ENCODE measurements at regions not wholly inside any gene's neighbourhood (a gene's known extent, or its start where the extent isn't known, plus 50 kb on each side); places are given as distances from the start of the nearest gene placed in this dataset.

- Mint-ChIP-seq H3K36me3 (ENCODE audit: low read depth, unreplicated experiment) (no peaks in the 10 kb centered on the region), H3K27me3 (ENCODE audit: low read depth, unreplicated experiment) (peaks cover 2% of the 10 kb centered on the region), H3K9me3 (ENCODE audit: unreplicated experiment) (no peaks in the 10 kb centered on the region), H3K27ac (ENCODE audit: unreplicated experiment) (no peak overlapping the region), H3K4me1 (ENCODE audit: low read depth, unreplicated experiment) (peaks cover 11% of the 10 kb centered on the region), H3K4me3 (ENCODE audit: unreplicated experiment) (no peak overlapping the region)
- Histone ChIP-seq H3K4me3 (ENCODE audit: insufficient read depth, low read depth, low read length) (no peak overlapping the region), H3K36me3 (ENCODE audit: insufficient read depth, low read length) (no peaks in the 10 kb centered on the region), H3K9ac (ENCODE audit: low read length) (no peak overlapping the region), H3K4me1 (ENCODE audit: insufficient read depth, low read length) (no peaks in the 10 kb centered on the region), H2AFZ (ENCODE audit: low read depth, low read length) (no peak overlapping the region), H3K4me2 (ENCODE audit: low read length) (no peak overlapping the region), H4K20me1 (ENCODE audit: insufficient read depth, low read length) (no peaks in the 10 kb centered on the region), H3K9me3 (ENCODE audit: insufficient read depth, low read depth, low read length) (no peaks in the 10 kb centered on the region), H3K27me3 (ENCODE audit: insufficient read depth, low read length) (no peaks in the 10 kb centered on the region), H3K27ac (ENCODE audit: low read depth, low read length) (no peak overlapping the region), H3K79me2 (ENCODE audit: insufficient read depth, low read length) (no peaks in the 10 kb centered on the region)
- no peak for TF ChIP-seq CTCF (IDR thresholded peaks at IDR 0.05; ENCODE audit: insufficient read depth, low read depth, low read length)
- TF ChIP-seq EZH2 (IDR thresholded peaks at IDR 0.05; ENCODE audit: insufficient read depth, low read length) = no peak
- DNase-seq (ENCODE audit: low read depth) (no peak), FAIRE-seq (no peak)
Measured at GRCh38 chr12:77384941-77385340, 319.6 kb upstream of the E2F7 start.

GRCh38 chr12:77382096-77382742 is 316.9 kb upstream of the E2F7 start:
- H3K9me3 Mint-ChIP-seq (ENCODE audit: unreplicated experiment) = no peaks in the 10 kb centered on the region
- no peak for FAIRE-seq

More at GRCh38 chr12:77382096-77382742, 316.9 kb upstream of the E2F7 start:
- H3K4me1 ChIP-seq (ENCODE audit: insufficient read depth, low read length) = no peaks in the 10 kb centered on the region
- peaks cover 2% of the 10 kb centered on the region for H3K27me3 Mint-ChIP-seq (ENCODE audit: low read depth, unreplicated experiment)
- no peaks in the 10 kb centered on the region for H3K36me3 ChIP-seq (ENCODE audit: insufficient read depth, low read length)
- H3K4me2 ChIP-seq (ENCODE audit: low read length) = no peak overlapping the region
- H3K36me3 Mint-ChIP-seq (ENCODE audit: low read depth, unreplicated experiment) = no peaks in the 10 kb centered on the region
- no peaks in the 10 kb centered on the region for H3K27me3 ChIP-seq (ENCODE audit: insufficient read depth, low read length)
- H3K9me3 ChIP-seq (ENCODE audit: insufficient read depth, low read depth, low read length) = no peaks in the 10 kb centered on the region
- H2AFZ ChIP-seq (ENCODE audit: low read depth, low read length) = no peak overlapping the region
- no peak for TF ChIP-seq CTCF (IDR thresholded peaks at IDR 0.05; ENCODE audit: insufficient read depth, low read depth, low read length)
- no peak overlapping the region for H3K9ac ChIP-seq (ENCODE audit: low read length)
- H3K4me3 ChIP-seq (ENCODE audit: insufficient read depth, low read depth, low read length) = no peak overlapping the region
- no peak overlapping the region for H3K27ac ChIP-seq (ENCODE audit: low read depth, low read length)
- DNase-seq (ENCODE audit: low read depth) = no peak
- no peaks in the 10 kb centered on the region for H3K79me2 ChIP-seq (ENCODE audit: insufficient read depth, low read length)
- H3K27ac Mint-ChIP-seq (ENCODE audit: unreplicated experiment) = no peak overlapping the region
- no peak overlapping the region for H3K4me3 Mint-ChIP-seq (ENCODE audit: unreplicated experiment)
- no peaks in the 10 kb centered on the region for H4K20me1 ChIP-seq (ENCODE audit: insufficient read depth, low read length)
- peaks cover 12% of the 10 kb centered on the region for H3K4me1 Mint-ChIP-seq (ENCODE audit: low read depth, unreplicated experiment)

All from astrocyte (in vitro differentiated cells and primary cell).